Glutamatergic neuron (in vitro differentiated cells): ENCODE measurements at regions not wholly inside any gene's neighbourhood (a gene's known extent, or its start where the extent isn't known, plus 50 kb on each side); places are given as distances from the start of the nearest gene placed in this dataset.

ENCODE experiments used
- DNase-seq: peaks from one replicate; pipeline ENCODE4 v3.0.0; 2022
- H3K27ac Mint-ChIP-seq: one replicate; pipeline ENCODE4 v1.8.0; 2020; ENCODE audit warnings: mild to moderate bottlenecking, mixed read lengths, inconsistent platforms; ENCODE audit not compliant: unreplicated experiment
- H3K27me3 Mint-ChIP-seq: one replicate; pipeline ENCODE4 v1.8.0; 2020; ENCODE audit warnings: mild to moderate bottlenecking, moderate library complexity, mixed read lengths, inconsistent platforms; ENCODE audit not compliant: unreplicated experiment
- H3K36me3 Mint-ChIP-seq: one replicate; pipeline ENCODE4 v1.8.0; 2020; ENCODE audit warnings: mild to moderate bottlenecking, mixed read lengths, inconsistent platforms; ENCODE audit not compliant: unreplicated experiment
- H3K4me1 Mint-ChIP-seq: one replicate; pipeline ENCODE4 v1.8.0; 2020; ENCODE audit warnings: mild to moderate bottlenecking, low read depth, mixed read lengths, inconsistent platforms; ENCODE audit not compliant: unreplicated experiment
- H3K4me3 Mint-ChIP-seq: one replicate; pipeline ENCODE4 v1.8.0; 2020; ENCODE audit warnings: mild to moderate bottlenecking, mixed read lengths, inconsistent platforms; ENCODE audit not compliant: unreplicated experiment
- H3K9me3 Mint-ChIP-seq: one replicate; pipeline ENCODE4 v1.8.0; 2020; ENCODE audit warnings: mild to moderate bottlenecking, moderate library complexity, mixed read lengths, inconsistent platforms; ENCODE audit not compliant: unreplicated experiment
- TF ChIP-seq, protein P1 (sequence below): fragments of 200-600 bp; sonication (generic); IDR thresholded peaks from one replicate; pipeline ENCODE4 v1.5.0; 2021; ENCODE audit not compliant: partially characterized antibody, unreplicated experiment

DNA sequence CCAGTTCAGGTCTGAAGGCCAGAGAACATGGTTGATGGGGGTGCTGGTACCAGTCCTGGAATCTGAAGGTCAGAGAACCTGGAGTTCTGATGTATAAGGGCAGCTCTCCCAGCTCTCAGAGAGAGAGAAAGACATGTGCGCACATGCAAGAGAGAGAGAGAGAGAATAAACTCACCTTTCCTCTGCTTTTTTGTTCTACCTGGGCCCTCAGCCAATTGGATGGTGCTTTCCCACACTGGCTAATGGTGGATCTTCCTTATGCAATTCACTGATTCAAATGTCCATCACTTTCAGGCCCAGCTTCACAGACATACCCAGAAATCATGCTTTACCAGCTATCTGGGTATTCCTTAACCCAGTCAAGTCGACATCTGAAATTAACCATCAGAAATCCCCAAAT is 377.7 kb upstream of the MEX3C start:
- TF ChIP-seq, protein P1, sequence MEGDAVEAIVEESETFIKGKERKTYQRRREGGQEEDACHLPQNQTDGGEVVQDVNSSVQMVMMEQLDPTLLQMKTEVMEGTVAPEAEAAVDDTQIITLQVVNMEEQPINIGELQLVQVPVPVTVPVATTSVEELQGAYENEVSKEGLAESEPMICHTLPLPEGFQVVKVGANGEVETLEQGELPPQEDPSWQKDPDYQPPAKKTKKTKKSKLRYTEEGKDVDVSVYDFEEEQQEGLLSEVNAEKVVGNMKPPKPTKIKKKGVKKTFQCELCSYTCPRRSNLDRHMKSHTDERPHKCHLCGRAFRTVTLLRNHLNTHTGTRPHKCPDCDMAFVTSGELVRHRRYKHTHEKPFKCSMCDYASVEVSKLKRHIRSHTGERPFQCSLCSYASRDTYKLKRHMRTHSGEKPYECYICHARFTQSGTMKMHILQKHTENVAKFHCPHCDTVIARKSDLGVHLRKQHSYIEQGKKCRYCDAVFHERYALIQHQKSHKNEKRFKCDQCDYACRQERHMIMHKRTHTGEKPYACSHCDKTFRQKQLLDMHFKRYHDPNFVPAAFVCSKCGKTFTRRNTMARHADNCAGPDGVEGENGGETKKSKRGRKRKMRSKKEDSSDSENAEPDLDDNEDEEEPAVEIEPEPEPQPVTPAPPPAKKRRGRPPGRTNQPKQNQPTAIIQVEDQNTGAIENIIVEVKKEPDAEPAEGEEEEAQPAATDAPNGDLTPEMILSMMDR, result no peak
- H3K4me3 Mint-ChIP-seq, result no peak overlapping the region
- no peak for DNase-seq
- H3K27me3 Mint-ChIP-seq, result peaks cover 3% of the 10 kb centered on the region
- no peak overlapping the region for H3K27ac Mint-ChIP-seq
- H3K36me3 Mint-ChIP-seq, result no peaks in the 10 kb centered on the region
- no peaks in the 10 kb centered on the region for H3K4me1 Mint-ChIP-seq
- H3K9me3 Mint-ChIP-seq, result peaks cover 2% of the 10 kb centered on the region

GRCh38 chr18:51578406-51578980 is 381.0 kb upstream of the MEX3C start:
- no peak for DNase-seq
- no peak overlapping the region for H3K27ac Mint-ChIP-seq

DNA sequence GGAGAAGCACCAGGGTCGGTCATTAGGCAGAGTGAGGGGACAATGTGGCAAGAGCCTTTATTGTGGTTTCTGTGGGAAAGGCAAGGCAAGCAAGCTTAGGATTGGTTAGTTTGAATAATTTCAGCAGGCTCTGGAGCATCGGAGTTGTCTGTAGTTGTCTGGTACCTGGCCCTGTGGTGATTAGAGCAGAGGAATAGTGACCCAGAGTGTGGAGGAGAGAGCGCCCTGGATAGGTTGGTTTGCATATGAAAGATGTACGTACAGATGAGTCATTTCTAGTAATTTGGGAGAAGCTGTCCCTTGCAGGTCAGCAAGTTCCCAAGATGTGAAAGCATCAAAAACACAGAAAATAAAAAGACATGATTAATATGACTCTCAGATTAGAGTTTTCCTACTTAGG is 383.1 kb upstream of the MEX3C start:
- H3K4me1 Mint-ChIP-seq, result no peaks in the 10 kb centered on the region
- TF ChIP-seq, protein P1, result no peak
- H3K27ac Mint-ChIP-seq, result no peak overlapping the region
- no peaks in the 10 kb centered on the region for H3K27me3 Mint-ChIP-seq
- no peak overlapping the region for H3K4me3 Mint-ChIP-seq
- H3K9me3 Mint-ChIP-seq, result peaks cover 2% of the 10 kb centered on the region
- no peak for DNase-seq
- no peaks in the 10 kb centered on the region for H3K36me3 Mint-ChIP-seq

More at GRCh38 chr18:51578406-51578980, 381.0 kb upstream of the MEX3C start:
- Mint-ChIP-seq H3K27me3 (peaks cover 3% of the 10 kb centered on the region), H3K4me3 (no peak overlapping the region), H3K4me1 (no peaks in the 10 kb centered on the region), H3K36me3 (no peaks in the 10 kb centered on the region), H3K9me3 (peaks cover 2% of the 10 kb centered on the region)
- TF ChIP-seq, protein P1, result no peak

- DNase-seq, result no peak
- peaks cover 4% of the 10 kb centered on the region for H3K9me3 Mint-ChIP-seq
- TF ChIP-seq, protein P1, result no peak
- H3K27ac Mint-ChIP-seq, result no peak overlapping the region
- H3K4me3 Mint-ChIP-seq, result no peak overlapping the region
- no peaks in the 10 kb centered on the region for H3K27me3 Mint-ChIP-seq
- H3K4me1 Mint-ChIP-seq, result no peaks in the 10 kb centered on the region
- no peaks in the 10 kb centered on the region for H3K36me3 Mint-ChIP-seq
Measured at GRCh38 chr18:51582551-51582950, 385.1 kb upstream of the MEX3C start.

- peaks cover 2% of the 10 kb centered on the region for H3K27me3 Mint-ChIP-seq
- no peaks in the 10 kb centered on the region for H3K4me1 Mint-ChIP-seq
- no peak overlapping the region for H3K27ac Mint-ChIP-seq
- TF ChIP-seq, protein P1, result no peak
- no peak overlapping the region for H3K4me3 Mint-ChIP-seq
- no peaks in the 10 kb centered on the region for H3K36me3 Mint-ChIP-seq
- DNase-seq, result no peak
- H3K9me3 Mint-ChIP-seq, result peaks cover 2% of the 10 kb centered on the region
Measured at GRCh38 chr18:51588616-51589015, 391.1 kb upstream of the MEX3C start.
